Central memory CD8-positive, alpha-beta T cell (primary cell): ENCODE measurements at regions not wholly inside any gene's neighbourhood (a gene's known extent, or its start where the extent isn't known, plus 50 kb on each side); places are given as distances from the start of the nearest gene placed in this dataset.

Experiments used
- ATAC-seq: fragments of 150-1000 bp; cut with Tn5 transposase; replicated peaks from 2 replicates; pipeline ENCODE4 v1.10.0; 2022; ENCODE audit warnings: mild to moderate bottlenecking, moderate FRiP score, moderate number of reproducible peaks; ENCODE audit not compliant: poor library complexity, severe bottlenecking; ENCODE audit errors: extremely low read depth
- DNase-seq, 2 donors: peaks; one replicate each; pipeline ENCODE4 v3.0.0; 2021; ENCODE audit warnings: low spot score in 2 of 2
- H3K27ac Mint-ChIP-seq: one replicate; pipeline ENCODE4 v1.8.0; 2022; ENCODE audit warnings: low read depth, mild to moderate bottlenecking, moderate library complexity, mixed read lengths
- H3K27me3 Mint-ChIP-seq: one replicate; pipeline ENCODE4 v1.8.0; 2022; ENCODE audit warnings: mixed read lengths
- H3K36me3 Mint-ChIP-seq: one replicate; pipeline ENCODE4 v1.8.0; 2022; ENCODE audit warnings: mild to moderate bottlenecking, moderate library complexity, mixed read lengths; ENCODE audit not compliant: insufficient read depth
- H3K4me1 Mint-ChIP-seq: one replicate; pipeline ENCODE4 v1.8.0; 2022; ENCODE audit warnings: mixed read lengths
- H3K4me3 Mint-ChIP-seq: one replicate; pipeline ENCODE4 v1.8.0; 2022; ENCODE audit warnings: mild to moderate bottlenecking, moderate library complexity, mixed read lengths
- H3K9me3 Mint-ChIP-seq: one replicate; pipeline ENCODE4 v1.8.0; 2022; ENCODE audit warnings: mixed read lengths

DNA sequence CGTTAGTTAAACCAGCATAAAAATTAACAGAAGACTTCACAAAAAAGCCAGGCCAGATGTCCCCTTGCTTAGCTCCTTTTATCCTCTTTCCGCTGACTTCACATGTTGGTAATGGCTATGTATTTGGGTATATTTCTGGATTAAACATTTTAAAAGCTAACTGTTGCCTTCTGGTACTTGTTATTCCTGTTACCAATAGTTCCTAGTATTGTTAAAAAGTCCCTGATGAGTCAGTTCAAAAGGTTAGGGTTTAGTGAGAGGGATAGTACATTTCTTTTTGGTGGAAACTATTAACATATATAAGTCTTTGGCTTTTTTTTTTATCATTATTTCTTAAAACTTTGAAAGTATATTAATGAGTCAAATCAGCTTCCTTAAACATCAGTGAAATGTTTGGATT is 103.2 kb upstream of the ELL2 start:
- ATAC-seq (no peak), DNase-seq (no peak)
- no peaks in the 10 kb centered on the region for H3K9me3 Mint-ChIP-seq
- no peaks in the 10 kb centered on the region for H3K36me3 Mint-ChIP-seq
- H3K4me3 Mint-ChIP-seq = no peak overlapping the region
- no peaks in the 10 kb centered on the region for H3K27me3 Mint-ChIP-seq
- H3K4me1 Mint-ChIP-seq = no peaks in the 10 kb centered on the region
- H3K27ac Mint-ChIP-seq = no peak overlapping the region

- ATAC-seq (no peak), DNase-seq (no peak)
- Mint-ChIP-seq H3K36me3 (no peaks in the 10 kb centered on the region), H3K27me3 (no peaks in the 10 kb centered on the region), H3K27ac (no peak overlapping the region), H3K9me3 (no peaks in the 10 kb centered on the region), H3K4me3 (no peak overlapping the region), H3K4me1 (no peaks in the 10 kb centered on the region)
Observed at GRCh38 chr5:96062836-96063235, 101.2 kb upstream of the ELL2 start.

DNA sequence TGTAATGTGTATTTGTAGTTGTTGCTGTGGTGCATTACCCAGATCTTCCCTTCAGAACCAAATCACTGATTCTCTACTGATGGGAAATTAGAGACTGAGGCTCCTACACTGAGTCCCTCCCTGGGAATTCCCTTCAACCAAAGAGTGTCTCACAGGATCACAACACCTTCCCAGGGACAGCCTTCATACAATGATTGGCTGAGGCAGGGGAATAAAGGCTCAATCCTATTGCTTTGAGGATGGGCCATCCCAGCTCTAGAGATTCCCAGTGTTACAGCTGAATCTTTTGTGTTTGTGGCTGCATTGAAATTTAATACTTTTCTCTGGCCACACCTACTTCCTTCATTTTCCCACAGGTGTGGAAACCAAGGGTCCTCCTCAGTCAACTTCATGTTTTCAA is 96.4 kb upstream of the ELL2 start:
- Mint-ChIP-seq H3K36me3 (no peaks in the 10 kb centered on the region), H3K4me3 (no peak overlapping the region), H3K27me3 (no peaks in the 10 kb centered on the region), H3K4me1 (no peaks in the 10 kb centered on the region), H3K27ac (no peak overlapping the region), H3K9me3 (no peaks in the 10 kb centered on the region)
- ATAC-seq (no peak), DNase-seq (no peak)

- no peak overlapping the region for H3K4me3 Mint-ChIP-seq
- H3K36me3 Mint-ChIP-seq = no peaks in the 10 kb centered on the region
- H3K27ac Mint-ChIP-seq = no peak overlapping the region
- H3K9me3 Mint-ChIP-seq = no peaks in the 10 kb centered on the region
- ATAC-seq (no peak), DNase-seq (no peak)
- H3K27me3 Mint-ChIP-seq = no peaks in the 10 kb centered on the region
- H3K4me1 Mint-ChIP-seq = no peaks in the 10 kb centered on the region
Observed at GRCh38 chr5:96054311-96055030, 92.8 kb upstream of the ELL2 start.

- ATAC-seq (no peak), DNase-seq (no peak)
- Mint-ChIP-seq H3K36me3 (no peaks in the 10 kb centered on the region), H3K9me3 (no peaks in the 10 kb centered on the region), H3K27me3 (no peaks in the 10 kb centered on the region), H3K4me1 (no peaks in the 10 kb centered on the region), H3K4me3 (no peak overlapping the region), H3K27ac (no peak overlapping the region)
Observed at GRCh38 chr5:96053063-96053735, 91.5 kb upstream of the ELL2 start.

DNA sequence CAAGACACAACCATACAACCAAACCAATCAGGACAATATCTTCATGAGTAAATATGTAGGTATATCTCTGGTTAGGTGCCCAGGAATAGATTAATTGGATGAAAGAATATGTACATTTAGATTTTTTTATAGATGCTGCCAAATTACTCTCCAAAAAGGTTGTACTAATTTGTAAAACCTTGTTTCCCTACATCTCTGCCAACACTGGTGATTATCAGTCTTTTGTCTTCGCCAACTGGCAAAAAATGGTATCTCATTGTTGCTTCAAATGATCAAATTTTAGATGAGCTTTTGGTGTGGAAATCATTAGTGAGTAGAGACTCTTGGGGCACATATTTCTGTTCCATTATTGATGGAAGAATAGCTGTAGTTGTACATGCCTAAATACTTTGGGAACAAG is 90.7 kb upstream of the ELL2 start:
- Mint-ChIP-seq H3K36me3 (no peaks in the 10 kb centered on the region), H3K4me3 (no peak overlapping the region), H3K9me3 (no peaks in the 10 kb centered on the region), H3K27me3 (no peaks in the 10 kb centered on the region), H3K4me1 (no peaks in the 10 kb centered on the region), H3K27ac (no peak overlapping the region)
- ATAC-seq (no peak), DNase-seq (no peak)

DNA sequence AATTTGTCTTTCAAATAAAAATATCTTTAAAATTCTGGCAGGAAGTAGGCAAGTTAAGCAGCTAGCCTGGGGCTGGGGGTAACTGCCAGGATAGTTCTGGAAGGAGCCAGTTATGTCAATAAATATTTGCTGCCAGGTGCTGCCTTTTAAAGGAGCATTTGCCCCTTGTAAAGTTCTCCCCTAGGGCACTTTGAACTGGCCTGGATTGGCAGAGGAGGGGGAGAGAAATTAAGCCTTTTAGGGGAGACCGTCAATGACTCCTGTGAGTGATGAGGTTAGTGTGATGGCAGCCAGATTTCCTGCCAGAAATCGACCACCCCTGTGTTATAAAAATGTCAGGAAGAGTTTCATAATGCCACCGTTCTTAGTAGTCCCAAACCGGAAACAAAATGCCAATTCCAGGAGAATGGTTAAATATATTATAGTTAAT is 89.8 kb upstream of the ELL2 start:
- Mint-ChIP-seq H3K36me3 (no peaks in the 10 kb centered on the region), H3K4me3 (no peak overlapping the region), H3K27me3 (no peaks in the 10 kb centered on the region), H3K9me3 (no peaks in the 10 kb centered on the region), H3K4me1 (no peaks in the 10 kb centered on the region), H3K27ac (no peak overlapping the region)
- DNase-seq = no peak
- no peak for ATAC-seq

- peaks cover 2% of the 10 kb centered on the region for H3K36me3 Mint-ChIP-seq
- ATAC-seq (no peak), DNase-seq (no peak)
- no peaks in the 10 kb centered on the region for H3K27me3 Mint-ChIP-seq
- H3K4me1 Mint-ChIP-seq = no peaks in the 10 kb centered on the region
- H3K9me3 Mint-ChIP-seq = no peaks in the 10 kb centered on the region
- H3K27ac Mint-ChIP-seq = no peak overlapping the region
- H3K4me3 Mint-ChIP-seq = no peak overlapping the region
Observed at GRCh38 chr5:96050273-96050880, 88.7 kb upstream of the ELL2 start.

DNA sequence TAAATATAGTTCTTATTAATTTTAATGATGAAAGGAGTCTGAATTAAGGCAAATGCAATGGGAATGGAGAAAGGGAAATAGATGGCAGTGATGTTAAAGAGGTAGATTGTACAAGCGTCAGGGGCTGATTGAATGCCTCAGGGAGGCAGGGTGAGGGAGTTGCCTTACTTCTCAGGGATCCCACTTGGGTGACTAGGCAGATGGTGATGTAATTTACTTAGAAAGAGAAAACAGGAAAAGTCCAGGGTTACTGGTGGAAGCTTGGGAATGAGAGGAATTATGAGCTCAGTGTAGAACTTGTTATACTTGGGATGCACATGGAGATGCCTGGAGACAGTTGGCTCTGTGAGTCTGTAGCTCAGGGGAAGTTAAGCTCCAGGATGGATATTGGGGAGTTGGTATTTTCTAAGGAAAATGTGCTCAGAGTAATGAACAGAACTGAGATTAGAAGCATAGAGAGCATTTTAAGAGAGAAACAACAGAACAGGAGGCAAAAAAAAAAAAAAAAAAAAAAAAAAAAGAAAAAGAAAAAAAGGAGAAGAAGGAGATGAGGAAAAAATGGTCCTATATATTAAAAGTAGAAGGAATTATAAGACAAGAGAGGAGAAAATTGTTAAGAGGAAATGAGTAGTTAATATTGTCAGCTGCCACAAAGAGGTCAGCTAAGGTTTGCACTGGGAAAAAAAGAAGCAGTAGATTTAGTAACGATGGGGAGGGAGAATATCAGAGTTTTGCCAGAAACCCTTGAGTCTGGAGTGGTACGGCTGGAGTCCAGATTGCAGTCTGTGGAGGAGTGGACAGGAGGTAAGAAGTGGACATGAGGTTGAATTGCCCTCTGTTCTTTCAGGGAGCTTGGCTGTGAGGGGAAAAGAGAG is 88.0 kb upstream of the ELL2 start:
- DNase-seq (no peak), ATAC-seq (no peak)
- H3K9me3 Mint-ChIP-seq = no peaks in the 10 kb centered on the region
- H3K36me3 Mint-ChIP-seq = peaks cover 2% of the 10 kb centered on the region
- no peaks in the 10 kb centered on the region for H3K4me1 Mint-ChIP-seq
- H3K27me3 Mint-ChIP-seq = no peaks in the 10 kb centered on the region
- H3K27ac Mint-ChIP-seq = no peak overlapping the region
- no peak overlapping the region for H3K4me3 Mint-ChIP-seq

DNA sequence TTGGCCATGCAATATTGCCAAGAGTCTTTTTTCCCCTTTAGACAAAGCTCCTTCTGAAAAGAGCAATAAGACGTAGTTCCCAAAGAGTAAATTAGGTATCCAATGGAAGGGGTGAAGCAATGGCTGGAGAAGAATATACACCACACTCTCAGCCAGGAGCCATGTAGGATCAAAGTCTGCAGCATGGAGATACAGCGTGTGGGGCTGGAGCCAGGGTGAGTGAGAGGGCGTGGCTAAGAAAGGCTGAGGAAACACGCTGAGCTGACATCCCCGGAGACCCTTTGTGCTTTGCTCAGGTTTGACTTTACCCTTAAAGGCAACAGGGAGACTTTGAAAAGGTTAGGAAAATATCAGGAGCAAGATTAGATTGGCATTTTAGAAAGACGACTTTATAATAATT is 87.1 kb upstream of the ELL2 start:
- DNase-seq = no peak
- no peak overlapping the region for H3K27ac Mint-ChIP-seq
- no peaks in the 10 kb centered on the region for H3K4me1 Mint-ChIP-seq
- no peak for ATAC-seq
- no peak overlapping the region for H3K4me3 Mint-ChIP-seq
- H3K9me3 Mint-ChIP-seq = no peaks in the 10 kb centered on the region
- peaks cover 2% of the 10 kb centered on the region for H3K36me3 Mint-ChIP-seq
- no peaks in the 10 kb centered on the region for H3K27me3 Mint-ChIP-seq

DNA sequence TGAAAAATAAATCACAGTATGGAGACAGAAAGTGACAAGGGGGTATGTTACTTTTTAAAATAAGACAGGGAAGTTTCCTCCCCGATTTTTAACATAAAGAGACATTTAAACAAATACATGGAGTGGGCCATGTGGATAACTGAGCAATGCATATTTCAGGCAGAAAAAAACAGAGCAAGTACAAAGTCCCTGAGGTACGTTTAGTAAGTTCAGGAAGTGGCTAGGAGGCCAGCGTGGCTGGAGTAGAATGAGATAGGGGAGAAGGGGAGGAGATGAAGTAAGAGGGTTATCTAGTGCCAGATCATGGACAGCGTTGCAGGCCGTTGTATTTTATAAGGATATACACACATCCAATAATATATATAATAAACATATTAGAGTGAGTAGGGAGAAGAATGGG is 84.2 kb upstream of the ELL2 start:
- no peaks in the 10 kb centered on the region for H3K9me3 Mint-ChIP-seq
- no peak for DNase-seq
- H3K27me3 Mint-ChIP-seq = no peaks in the 10 kb centered on the region
- H3K27ac Mint-ChIP-seq = no peak overlapping the region
- no peak overlapping the region for H3K4me3 Mint-ChIP-seq
- peaks cover 2% of the 10 kb centered on the region for H3K36me3 Mint-ChIP-seq
- no peak for ATAC-seq
- no peaks in the 10 kb centered on the region for H3K4me1 Mint-ChIP-seq

DNA sequence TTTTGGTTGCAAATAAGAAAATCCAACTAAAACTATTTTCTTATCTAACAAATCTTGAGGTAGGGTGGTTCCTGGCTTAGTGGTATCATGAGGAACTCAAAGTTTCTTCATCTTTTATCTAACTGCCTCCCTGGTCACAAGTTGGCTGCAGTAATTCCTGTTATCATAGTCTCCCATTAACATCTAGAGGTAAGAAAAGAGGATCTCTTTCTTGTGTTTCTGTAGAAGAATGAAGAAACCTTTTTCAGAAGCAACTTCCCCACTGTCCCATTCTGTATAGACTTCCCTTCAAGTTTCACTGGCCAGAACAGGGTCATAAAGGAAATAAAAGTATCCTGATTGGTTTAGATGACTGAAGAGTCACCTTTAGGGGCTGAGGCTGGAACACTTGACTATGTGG is 81.8 kb upstream of the ELL2 start:
- H3K4me1 Mint-ChIP-seq = no peaks in the 10 kb centered on the region
- no peak overlapping the region for H3K27ac Mint-ChIP-seq
- no peaks in the 10 kb centered on the region for H3K27me3 Mint-ChIP-seq
- H3K4me3 Mint-ChIP-seq = no peak overlapping the region
- H3K36me3 Mint-ChIP-seq = peaks cover 2% of the 10 kb centered on the region
- H3K9me3 Mint-ChIP-seq = peaks cover 3% of the 10 kb centered on the region
- DNase-seq = no peak
- ATAC-seq = no peak
